ENCODE measurements at regions not wholly inside any gene's neighbourhood (a gene's known extent, or its start where the extent isn't known, plus 50 kb on each side); places are given as distances from the start of the nearest gene placed in this dataset.

DNA sequence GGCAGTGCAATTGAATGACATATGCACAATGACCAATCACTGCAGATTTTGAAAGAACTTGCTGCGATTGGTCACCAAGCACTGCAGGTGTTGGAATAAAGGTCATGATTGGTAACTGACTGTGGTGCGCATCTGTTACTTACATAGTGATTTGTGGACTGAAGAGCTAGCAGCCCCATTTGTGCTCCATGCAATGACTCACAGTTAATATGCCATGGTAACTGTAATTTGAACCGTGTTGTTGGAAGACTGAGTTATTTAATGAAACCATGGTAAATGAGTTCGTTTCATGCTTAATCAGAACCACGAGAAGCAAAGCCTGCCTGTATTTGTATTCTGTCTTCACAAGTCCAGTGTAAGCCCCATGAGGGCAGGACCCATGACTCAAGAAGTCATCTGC lies 220.5 kb downstream of the TJP1 start:
- DNase-seq, result no peak

DNA sequence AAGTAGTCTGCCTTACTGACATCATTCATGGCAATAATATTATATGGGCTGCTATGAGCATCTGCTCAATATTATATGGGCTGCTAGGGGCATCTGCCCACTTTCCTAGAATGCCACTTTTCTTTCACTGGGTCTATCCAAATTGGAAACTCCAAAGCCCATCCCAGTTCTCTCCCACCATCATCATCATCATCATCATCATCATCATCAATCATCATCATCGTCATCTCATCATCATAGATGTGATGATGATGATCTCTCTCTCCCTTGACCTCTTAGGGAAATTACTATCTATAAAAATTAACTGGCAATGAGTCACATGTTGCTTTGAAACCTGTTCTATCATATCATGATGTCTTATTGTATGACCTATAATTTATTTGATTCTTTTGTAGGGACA lies 222.0 kb downstream of the TJP1 start:
- DNase-seq, result no peak

DNA sequence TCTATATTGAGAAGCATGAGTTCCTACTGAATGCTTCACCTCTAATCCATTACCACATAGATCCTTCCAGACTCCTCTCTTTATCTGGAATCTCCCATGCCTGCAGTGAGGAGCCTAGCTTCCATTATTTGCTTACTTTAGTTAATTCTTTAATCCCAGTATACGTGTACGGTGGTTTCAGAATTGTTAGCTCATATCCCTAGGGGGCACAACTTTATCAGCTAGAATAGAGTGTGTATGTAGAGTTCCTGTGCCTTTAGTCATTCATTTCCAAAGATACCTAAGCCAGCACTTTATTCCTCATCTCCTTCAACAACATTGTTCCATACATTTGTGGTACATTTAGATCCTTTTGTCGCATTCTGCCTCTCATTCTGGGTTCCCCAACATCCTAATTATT lies 226.0 kb downstream of the TJP1 start:
- peak; percentile 63 for DNase-seq

DNA sequence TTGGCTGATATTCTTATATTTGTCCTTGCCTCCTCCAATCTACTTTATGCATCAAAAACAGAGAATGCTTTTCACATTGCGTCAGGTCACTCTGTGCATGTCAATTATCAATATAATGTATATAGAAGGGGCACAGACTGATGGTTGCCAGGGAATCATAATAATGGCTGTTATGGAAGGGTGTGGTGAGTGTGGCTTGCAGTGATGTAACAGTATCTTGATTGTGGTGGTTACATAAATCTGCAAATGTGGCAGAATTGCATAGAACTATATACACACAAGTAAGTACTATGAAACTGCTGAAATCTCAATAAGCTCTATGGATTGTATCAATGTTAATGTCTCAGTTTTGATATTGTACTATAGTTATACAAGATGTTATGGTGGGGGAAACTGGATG lies 228.6 kb downstream of the TJP1 start:
- no peak for DNase-seq

DNA sequence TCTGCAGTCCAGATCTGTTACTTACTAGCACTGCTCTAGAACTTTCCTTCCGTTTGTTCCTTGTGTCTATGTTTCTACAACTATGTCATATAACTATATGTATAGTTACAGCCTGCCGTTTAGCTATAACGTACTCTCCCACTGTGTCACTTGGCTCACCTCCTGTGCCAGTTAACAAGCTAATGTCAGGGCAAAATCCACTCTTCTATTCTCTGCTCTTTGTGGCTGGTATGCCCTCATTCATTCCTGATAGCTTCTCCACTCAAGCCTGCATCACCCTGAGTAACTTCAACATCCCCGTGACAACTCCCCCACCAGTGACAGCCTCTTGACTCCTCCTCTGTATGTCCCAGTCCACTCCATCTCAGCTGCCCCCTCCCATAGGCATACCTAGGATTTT lies 229.2 kb downstream of the TJP1 start:
- DNase-seq, result no peak

DNA sequence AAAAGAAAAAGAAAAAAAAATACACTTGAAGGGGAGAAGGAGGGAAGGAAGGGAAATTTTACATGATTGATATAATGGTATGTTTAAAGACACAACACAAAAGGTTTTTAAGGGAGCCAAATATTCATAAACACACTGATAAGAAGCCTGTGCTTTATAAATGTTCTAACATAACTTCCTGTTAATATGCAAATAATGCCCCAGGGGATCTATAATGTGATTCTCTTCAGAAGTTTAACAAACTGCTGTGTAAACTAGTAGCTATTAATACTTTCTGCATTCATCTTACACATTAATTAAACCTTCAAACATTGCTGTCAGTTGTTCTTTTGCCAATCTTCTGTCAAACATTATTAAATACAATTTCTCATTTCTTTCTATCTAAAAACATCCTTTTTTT lies 231.6 kb downstream of the TJP1 start:
- no peak for DNase-seq

DNA sequence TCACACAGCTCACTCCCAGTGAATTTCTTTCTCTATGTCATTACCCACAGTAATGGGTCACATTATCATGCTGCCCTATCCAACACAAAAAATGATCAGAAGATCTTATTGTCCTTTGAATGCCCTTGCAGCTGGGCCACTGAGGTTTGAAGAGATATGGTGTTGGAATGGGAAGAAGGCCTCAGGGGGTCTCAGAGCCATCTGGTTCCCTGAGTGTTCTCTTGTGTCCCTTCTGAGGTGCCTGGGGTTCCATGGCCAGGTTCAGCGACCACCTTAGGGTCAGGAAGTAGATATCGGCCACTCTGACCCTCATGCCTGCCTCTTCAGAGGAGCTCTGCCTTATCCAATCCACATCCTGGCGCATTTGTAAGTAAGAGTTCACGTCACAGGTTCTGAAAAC lies 232.3 kb downstream of the TJP1 start:
- DNase-seq, result no peak

DNA sequence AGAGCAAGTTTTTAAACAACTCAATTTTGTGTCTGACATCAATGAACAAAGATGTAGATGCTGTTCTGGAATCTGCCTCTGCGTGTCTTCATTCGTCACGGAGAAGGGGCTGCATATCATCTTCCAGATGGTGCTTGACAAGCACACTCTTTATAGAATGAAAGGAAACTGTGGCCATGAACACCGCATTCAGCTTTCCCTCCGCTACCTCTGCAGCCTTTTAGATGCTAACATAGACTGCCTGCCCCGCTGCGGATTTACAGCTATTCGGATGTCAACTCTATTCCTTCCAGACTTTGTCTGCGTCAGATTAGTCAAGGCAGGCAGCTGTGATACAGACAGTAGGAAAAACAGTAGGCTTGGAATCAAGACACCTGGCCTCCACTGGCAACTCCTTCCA lies 232.9 kb downstream of the TJP1 start:
- no peak for DNase-seq

DNA sequence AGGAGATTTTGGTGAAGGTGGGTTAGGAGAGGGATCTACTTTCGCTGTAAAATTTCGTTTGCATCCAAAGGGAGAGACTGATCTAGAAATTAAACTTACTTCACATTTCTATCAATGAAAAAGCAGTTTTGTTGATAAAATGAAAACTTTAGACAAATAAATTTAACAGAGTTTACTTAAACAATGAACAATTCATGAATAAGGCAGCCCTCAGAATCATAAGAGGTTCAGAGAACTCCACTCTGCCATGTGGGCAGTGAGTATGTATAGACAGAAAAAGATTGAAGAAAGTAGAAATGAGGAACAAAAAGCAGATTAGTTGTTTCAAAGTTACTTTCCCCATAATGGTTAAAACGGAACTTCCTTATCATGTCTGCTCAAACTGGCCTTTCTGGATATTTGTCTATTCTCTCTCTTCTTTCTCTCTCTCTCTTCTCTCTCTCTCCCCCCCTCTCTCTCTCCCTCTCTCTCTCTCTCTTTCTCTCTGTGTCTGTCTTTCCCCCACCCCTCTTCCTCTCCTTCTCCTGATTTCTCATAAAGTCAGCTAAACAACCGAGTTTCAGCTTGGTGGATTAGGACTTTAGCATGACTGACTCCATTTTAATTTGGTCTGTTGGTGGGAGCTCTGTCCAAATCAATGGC lies 248.9 kb downstream of the TJP1 start:
- DNase-seq, result no peak

DNA sequence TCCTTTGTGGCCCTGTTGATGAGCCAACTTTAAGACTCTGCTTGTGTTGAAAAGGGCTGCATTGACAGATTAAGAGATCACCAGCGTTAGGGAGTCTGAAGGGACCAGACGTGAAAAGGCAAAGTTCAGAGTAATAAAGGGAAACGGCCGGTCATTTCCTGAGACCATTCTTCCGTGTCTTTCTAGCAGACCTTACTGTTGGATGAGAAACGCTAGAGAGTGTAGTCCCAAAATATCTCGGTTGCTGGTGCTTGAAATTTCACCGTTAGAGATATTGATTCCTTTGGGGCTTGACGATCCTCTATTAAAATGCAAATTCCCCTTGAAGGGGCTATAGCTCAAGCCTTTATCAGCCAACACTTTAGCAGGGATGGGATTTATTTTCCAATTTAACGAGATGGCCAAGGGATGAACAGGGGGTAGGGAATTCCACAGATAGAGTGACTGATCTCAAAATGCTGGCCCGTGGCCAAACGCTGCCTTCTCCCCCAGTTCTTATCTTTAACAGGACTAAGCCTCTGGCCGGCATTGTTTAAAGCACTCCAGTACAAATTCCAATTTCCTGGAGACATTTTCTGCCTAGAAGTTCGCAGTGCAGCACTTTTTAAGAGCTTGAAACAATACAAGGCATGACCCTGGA lies 250.4 kb downstream of the TJP1 start:
- DNase-seq, result no peak

DNA sequence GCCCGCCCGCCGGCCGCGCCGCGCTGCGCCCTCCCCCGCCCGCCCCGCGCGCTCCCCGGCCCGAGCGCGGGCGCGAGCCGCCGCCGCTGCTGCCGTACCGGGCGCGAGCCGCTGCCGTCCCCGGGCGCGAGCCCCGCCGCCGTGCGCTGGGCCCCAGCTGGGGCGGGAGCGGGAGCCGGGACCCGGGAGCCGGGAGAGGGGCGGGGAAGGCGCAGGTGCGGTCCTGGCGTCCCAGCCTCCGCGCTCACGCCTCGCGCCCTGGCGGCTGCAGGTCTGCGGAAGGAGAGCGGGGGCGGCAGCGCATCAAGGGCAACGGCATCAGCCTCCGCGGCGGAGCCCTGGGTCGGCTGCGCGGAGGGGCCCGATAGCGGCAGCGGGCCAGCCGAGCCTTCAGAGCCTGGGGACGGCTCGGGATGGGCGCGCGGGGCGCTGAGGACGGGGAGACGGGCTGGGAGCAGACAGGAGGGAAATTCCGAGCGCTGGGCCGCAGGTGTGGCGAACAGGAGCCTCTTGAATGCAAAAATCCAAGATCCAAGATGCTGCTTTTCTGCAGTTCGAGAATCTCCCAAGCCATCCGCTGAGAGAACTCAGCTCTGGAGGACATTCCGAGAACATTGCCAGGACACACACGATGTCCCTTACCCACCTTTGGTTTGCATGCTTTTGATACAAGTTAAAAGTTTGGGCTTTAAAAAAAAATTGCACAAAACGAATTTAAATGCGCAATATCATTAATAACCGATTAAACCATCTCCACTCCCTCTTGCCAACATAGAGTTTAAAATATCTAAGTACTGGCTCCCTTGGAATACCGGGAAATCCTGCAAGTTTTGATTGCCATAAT lies 251.1 kb downstream of the TJP1 start:
- no peak for DNase-seq

DNA sequence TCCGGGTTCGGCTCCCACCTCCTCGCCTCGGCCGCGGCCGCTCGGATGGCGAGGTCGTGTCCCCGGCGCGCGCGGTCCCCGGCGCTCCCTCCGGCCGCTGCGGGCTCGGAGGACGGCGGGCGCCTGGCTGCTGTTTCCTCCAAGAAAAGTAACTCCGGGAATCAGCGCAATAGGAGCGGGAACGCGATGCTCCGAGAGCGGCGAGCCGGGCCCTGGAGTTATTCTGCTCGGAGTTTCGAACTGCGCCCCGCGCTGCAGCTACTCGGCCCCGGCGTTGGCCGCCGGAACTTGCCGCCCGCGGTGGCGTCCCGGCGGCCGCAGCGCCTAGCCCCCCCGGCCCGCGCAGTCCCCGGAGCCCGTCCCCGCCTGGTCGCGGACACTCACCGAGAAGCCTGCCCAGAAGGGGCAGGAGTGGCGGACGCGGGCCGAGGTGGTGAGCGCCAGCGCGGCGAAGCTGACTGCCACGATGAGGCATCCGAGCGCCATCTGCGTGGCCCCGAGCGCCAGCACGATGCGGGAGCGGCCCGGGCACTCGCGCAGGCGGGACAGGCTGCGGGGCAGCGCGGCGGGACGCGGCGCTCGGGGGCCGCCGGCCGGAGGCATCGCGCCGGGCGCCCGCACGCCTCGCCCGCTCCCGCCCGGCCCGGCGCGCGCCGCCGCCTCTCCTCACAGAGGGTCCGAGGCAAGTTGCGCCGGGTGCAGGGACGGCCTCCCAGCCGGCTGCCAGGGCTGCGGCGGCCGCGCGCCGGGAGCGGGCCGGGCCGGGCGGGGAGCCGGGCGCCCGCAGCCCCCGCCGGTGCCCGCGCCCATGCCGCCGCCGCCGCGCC lies 251.9 kb downstream of the TJP1 start:
- no peak for DNase-seq

DNA sequence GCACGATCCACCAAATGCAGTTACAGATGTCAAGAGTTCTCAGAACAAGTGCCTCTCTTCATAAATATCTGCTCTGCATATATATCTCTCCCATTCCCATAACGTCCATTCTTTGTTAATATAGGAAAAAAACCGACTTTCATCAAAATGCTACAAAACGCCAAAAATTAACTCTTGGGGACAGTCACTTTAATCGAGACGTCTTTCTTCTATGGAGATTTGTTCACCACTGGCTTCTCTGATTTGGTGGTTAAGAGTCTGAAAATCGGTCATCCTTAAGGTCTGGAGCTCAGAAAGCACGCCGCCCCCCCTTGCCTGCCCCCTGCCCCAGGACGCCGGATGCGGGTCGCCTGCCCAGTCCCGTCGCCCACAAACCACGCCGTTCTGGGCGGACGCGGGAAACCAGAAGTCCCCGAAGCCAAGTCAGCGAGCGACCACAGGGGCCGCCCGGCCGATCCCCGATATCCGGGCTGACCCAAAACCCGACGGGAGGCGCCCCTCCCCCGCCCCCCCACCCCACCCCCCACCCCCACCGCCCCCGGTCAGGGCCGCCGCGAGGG lies 252.7 kb downstream of the TJP1 start:
- DNase-seq, result no peak

DNA sequence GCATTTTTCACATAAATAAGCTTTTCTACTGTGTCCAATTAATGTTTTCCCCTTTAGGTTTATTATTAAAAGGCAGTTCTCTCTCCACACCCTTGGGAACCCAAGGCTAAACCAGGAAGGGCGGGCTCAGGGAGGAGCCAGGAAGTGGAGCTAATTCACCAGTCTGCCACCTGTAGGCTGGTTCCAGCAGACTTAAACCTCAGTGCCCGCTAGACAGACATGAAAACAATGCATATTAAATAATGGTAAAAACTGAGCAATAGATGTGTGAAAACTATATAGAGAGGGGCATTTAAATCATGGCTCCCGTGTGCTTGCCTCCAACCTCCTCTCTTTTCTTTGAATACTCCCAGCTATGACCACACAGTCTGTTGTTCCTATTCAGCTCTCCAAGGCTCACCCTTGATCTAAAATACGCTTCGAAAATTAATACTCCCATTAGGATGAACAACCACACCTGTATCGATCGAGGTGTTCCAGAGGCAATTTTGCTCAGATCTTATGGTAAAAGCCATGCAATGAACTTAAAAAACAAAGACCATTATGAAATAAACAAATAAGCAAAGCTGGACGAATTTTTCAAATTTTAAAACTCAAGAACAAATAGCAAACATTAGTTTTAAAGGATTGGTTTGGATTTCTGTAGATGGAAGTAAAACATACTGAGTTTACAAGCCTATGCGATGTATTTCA lies 253.3 kb downstream of the TJP1 start:
- no peak for DNase-seq

DNA sequence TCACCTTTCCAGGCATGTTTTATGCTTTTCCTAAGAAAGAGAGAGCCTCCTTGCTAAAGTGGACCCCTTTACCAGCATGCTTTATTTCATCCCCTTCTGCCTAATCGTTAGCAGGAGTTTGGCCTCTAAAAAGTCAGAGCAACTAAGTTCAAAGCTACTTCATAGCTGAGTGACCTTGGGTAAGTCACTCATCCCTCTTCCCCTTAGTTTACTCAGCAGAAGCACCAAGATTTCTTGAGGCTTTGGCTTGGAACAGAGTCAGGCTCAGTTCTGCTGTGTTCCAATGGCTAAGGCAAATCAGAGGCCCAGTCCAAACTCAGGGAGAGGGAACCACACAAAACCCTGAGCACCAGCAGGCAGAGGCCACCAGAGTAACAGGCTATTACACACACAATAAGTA lies 254.9 kb downstream of the TJP1 start:
- no peak for DNase-seq

DNA sequence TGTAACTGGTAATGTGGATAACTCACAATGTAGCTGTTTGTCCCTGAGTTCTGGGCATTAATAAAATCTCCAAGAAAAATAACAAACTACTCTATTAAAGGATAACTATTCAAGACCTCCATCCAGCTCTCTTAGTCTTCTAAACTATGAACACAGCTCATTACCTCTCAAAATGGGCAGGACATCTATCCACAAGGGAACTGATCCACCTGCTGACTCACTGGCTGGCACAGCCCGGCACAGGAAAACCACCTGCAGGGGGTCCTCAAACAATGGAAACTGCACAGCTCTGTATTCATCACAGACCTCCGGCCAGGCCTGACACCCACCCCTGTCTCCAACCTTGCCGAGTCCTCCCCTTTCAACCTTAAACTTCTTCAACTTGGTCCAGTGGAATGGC lies 255.4 kb downstream of the TJP1 start:
- no peak for DNase-seq

DNA sequence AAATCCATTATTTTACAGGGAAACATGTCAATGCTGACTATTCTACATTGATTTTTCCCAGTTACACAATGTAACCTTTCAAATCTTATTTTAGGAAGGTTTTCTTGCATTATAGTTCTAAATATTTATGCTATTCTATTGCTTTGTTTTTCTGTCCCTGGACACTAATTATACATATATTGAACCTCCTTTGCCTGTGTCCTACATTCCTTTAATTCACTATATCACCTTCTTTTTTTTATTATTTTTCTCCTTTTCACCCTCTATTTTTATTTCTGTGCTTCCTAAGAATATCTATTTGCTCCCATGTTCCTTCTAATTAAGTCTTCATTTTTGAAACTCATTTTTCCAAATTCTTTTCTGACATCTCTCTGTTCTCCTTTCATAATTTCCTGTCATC lies 259.2 kb downstream of the TJP1 start:
- no peak for DNase-seq

DNA sequence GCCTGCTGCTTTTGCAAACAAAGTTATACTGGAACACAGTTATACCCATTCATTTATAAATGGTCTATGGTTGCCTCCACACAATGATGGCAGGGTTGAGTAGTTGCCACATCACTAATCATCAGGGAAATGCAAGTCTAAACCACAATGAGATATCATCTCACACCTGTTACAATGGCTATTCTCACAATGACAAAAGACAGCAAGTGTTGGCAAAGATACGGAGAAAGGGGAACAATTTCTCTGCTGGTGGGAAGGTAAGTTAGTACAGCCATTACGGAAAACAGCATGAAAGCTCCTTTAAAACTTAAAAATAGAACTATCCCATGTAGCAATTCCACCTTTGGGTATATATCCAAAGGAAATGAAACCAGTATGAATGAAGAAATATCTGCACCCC lies 261.4 kb downstream of the TJP1 start:
- no peak for DNase-seq

DNA sequence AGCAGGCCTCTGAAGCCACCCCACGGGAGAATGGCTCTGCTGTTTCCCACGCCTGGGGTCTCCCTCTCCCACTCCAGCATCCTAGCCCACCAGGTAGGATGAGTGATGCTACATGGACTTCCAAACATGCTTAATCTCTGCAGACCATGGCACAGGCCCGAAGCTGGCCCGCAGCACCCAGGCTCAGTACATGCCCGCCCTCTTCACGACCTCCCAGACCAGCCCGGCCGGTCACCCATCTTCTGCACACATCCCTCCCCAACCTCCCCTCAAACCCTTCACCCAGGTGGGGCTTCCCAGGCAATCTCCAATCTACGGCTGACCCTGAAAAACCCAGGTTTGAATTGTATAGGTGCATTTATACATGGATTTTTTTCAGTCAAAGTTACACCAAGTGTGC lies 264.0 kb downstream of the TJP1 start:
- no peak for DNase-seq

DNA sequence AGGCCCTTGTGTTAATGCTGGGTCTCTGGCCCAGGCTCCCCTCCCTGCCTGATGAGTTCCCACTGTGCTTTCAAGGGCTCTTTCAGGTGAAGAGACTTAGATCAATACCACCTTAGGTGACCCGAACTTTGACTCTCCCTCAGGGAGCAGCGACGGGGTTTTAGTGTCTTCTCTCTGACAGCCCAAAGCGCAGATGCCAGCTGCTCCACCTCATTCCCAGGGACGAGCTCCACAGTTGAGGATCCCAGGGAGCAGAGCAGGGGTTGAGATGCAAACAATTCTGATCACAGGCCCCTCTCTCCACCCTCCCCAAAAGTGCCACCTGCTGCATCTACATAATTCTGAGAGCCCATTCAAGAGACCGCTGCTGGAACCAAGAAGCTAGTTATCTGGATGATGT lies 265.1 kb downstream of the TJP1 start:
- DNase-seq, result no peak

DNA sequence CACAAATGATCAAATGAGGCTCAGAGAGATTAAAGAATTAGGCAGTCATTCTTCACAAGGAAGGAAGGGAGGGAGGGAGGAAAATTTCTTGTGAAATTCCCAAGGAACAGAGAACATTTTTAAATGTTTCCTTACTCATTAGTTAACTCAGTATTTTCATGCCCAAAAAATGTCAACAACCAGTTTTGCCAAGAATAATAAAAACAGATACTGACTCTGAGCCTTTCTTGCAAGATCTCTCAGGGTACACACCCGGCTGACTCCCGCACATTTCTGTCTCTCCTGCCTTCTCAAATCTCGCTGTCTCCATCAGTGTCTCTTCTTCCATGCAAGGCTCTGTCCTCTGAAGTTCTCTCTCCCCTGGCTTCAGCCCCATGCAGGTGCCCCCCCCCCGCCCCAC lies 265.9 kb downstream of the TJP1 start:
- DNase-seq, result no peak

DNA sequence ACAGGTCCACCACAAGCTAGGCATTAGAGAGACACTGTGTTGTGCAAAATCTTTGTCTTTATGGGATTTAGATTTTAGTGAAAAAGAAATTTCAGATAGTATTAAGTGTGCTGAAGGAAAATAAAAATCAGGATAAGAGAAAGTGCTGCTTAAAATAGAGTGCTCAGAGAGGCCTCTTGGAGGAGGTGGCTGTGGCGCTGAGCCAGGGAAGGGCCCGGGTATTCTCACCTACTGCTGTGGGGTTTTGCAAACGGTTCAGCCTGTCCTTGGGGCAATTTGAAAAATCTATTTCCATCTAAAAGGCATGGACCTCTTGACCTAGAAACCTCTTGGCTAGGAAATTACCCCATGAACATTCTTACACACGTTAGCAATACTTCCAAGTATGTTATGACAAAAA lies 267.7 kb downstream of the TJP1 start:
- DNase-seq, result no peak

Measured in EL (cell line).